NCI-H128 (cell line): ENCODE measurements at regions not wholly inside any gene's neighbourhood (a gene's known extent, or its start where the extent isn't known, plus 50 kb on each side); places are given as distances from the start of the nearest gene placed in this dataset.

Experiments used
- DNase-seq: peaks from one replicate; lab custom pipeline; 2025; ENCODE audit not compliant: unreplicated experiment; lab: John Stamatoyannopoulos, UW

GRCh38 chr9:106632621-106633020, 230.3 kb upstream of the ZNF462 start:
- no peak for DNase-seq

GRCh38 chr9:106634183-106634582, 228.8 kb upstream of the ZNF462 start:
- DNase-seq = no peak

GRCh38 chr9:106634641-106635040, 228.3 kb upstream of the ZNF462 start:
- DNase-seq = no peak

GRCh38 chr9:106637486-106637885, 225.5 kb upstream of the ZNF462 start:
- no peak for DNase-seq

DNA sequence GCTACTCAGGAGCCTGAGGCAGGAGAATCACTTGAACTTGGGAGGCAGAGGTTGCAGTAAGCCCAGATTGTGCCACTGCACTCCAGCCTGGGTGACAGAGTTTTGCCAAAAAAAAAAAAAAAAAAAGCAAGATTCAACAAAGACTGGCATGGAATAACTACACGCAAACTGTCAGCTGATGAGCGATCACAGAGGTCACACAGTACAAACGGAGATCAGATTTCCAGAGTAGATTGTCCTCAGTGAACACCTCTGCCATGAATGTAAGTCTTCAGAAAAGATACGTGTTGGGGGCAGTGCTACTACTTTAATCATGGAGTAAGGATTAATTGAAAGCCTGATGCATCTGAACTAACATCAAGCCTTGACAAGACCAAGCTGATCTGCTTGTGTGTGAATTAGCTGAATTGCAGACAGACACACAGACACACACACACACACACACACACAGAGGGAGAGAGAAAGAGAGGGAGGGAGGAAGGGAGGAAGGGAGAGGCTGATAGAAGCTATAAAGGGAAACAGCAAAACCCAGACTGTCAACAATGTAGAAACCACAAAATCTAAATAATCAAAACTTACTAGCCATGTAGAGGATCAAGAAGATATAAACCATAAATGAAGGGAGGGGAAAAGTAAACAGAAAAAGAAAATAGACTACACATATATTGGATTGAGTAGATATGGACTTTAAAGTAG, 222.9 kb upstream of the ZNF462 start:
- DNase-seq = no peak

- DNase-seq = no peak
Observed at GRCh38 chr9:106643211-106643930, 219.6 kb upstream of the ZNF462 start.

- DNase-seq = no peak
Observed at GRCh38 chr9:106644661-106645060, 218.3 kb upstream of the ZNF462 start.

- no peak for DNase-seq
Observed at GRCh38 chr9:106648799-106649198, 214.2 kb upstream of the ZNF462 start.

GRCh38 chr9:106649664-106650063, 213.3 kb upstream of the ZNF462 start:
- DNase-seq = no peak

DNA sequence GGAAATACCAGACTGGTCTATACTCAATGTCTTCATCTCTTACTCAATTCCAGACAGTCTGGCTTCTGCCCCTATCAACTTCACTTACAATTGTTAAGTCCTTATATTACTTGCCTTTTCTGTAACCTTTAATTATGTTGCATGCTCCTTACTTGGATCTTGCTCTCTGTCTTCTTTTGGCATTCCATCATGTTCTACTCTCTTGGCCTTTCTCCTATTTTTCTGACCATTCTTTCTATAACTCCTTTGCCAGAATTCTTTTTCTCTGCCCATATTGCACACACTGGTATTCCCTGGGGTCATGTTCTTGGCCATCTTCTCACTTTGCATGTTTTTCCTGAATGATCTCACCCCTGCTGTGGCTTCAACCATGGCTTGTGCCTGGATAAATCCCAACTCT, 209.8 kb upstream of the ZNF462 start:
- DNase-seq = no peak

DNA sequence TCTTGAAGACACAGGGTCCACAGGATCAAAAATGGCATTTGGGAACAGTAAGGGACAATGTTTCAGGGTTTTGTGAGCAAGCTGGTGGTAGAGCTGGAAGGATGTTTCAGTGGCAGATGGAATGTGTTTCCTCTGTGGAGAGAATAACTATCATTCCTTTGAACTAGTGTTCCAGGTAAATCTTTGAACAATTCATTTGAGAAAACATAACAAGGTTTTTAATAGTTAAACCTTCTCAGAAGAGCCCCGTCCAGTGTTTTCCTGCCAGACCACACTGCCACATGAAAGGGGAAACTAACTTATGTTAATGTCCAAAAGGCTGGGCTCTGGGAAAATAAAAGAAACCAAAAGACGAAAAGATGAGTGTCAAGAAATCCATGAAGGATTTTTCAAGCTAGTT, 207.0 kb upstream of the ZNF462 start:
- no peak for DNase-seq

GRCh38 chr9:106657926-106658325, 205.0 kb upstream of the ZNF462 start:
- DNase-seq = no peak

DNA sequence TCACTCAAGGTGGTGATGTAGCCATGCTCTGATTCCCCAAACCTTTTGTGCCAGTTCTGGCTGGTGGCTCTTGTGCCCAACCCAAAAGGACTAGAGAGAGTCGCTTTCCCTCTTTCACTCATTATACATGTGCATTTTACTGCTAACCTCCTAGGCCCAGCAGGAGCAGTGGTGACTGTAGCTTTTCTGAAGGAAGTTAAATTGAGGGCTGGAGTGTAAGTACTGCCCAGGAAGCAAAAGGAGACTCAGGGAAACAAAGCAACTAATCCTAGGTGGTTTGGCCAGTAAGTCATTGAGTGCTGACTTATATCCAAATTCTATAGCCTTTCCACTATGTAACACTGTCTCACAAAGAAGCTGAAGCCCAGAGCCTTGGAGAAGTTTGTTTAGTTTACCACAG, 194.4 kb upstream of the ZNF462 start:
- DNase-seq = no peak

GRCh38 chr9:106669835-106670234, 193.1 kb upstream of the ZNF462 start:
- no peak for DNase-seq

GRCh38 chr9:106670418-106670817, 192.5 kb upstream of the ZNF462 start:
- DNase-seq = no peak

- DNase-seq = no peak
Observed at GRCh38 chr9:106675780-106676179, 187.2 kb upstream of the ZNF462 start.

- DNase-seq = no peak
Observed at GRCh38 chr9:106677374-106677773, 185.6 kb upstream of the ZNF462 start.

DNA sequence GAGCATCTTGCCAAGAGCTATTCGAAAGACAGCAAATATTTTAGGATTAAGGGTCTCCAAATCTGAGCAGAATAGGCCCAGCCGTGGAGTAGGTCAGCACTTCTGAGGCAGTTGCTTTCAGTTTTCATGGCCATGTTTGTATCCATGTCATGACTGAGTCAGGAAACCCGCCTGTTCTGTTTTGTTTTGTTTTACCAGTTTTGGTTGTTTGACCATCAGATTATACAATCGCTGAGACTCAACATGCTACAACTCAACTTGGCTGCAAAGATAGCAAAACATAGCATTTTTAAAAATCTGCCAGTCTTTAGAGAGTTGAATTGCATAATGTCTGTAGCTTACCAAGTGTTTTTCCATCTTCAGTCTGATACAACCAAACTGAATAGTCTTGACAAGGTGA, 185.1 kb upstream of the ZNF462 start:
- DNase-seq = no peak

- DNase-seq = no peak
Observed at GRCh38 chr9:106678273-106678672, 184.7 kb upstream of the ZNF462 start.

DNA sequence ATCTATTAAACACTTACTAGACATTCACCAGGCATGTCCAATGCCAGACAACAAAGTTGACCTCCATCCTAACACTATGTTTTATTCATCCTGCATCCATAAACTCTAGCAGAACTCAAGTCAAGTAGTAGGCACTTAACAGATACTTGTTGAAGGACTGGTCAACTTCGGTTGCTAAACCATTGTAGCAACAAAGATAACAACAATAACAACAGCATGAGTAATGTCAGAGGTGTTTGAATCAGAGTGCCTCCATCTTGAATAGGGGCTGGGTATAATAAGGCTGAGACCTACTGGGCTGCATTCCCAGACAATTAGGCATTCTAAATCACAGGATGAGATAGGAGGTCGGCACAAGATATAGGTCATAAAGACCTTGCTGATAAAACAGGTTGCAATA, 180.5 kb upstream of the ZNF462 start:
- DNase-seq = no peak

DNA sequence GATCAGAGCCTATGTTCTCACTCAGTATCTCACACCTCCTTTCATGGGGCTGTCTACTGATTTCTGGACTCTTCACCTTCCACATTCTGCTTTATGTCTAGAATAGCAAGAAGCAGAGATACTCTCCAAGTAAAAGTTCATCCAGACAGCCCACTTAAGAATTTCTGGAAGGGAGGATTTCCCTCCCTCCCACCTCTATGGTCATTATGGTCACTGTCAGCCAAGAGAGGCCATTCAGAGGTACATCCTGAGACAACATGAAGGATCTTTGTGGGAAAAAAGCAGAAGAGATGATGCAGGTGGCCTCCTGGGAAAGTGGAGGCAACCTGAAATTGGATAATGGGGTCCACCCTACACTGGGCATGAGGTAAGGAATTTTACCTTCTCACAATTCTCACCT, 179.5 kb upstream of the ZNF462 start:
- no peak for DNase-seq

DNA sequence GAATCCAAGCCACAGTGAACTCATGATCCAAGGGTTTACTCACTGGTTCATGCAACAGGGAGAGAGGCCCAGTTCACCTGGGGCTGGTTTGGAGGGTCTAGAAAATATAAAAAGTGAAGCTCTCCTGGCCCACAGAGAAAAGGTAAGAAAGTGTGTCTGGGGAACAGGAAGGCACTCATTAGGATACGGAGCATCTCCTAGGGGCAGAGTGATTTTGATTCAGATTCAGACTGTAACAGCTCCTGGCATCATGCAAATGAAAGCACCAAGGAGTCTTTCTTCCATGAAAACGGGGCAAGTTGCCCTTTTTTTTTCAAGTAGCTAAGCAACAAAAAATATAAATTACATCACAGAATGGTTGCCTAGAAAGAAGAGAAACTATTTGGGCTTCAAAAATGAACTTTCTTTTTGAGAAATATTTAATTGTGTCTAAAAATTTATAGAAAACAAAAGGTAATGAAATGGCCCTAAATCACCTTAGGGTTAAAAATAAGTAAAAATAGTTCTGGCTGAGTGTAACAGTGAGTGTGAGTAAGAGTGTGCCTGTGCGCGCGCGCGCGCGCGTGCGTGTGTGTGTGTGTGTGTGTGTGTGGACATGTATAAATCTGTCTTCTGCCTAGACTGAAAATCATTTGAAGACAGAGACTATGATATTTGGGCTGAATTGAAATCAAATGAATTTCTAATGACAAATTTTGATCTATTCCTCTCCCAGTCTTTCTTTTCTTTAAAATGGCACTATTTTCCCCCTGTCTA, 177.8 kb upstream of the ZNF462 start:
- DNase-seq = no peak
